ENCODE measurements at regions not wholly inside any gene's neighbourhood (a gene's known extent, or its start where the extent isn't known, plus 50 kb on each side); places are given as distances from the start of the nearest gene placed in this dataset.

DNA sequence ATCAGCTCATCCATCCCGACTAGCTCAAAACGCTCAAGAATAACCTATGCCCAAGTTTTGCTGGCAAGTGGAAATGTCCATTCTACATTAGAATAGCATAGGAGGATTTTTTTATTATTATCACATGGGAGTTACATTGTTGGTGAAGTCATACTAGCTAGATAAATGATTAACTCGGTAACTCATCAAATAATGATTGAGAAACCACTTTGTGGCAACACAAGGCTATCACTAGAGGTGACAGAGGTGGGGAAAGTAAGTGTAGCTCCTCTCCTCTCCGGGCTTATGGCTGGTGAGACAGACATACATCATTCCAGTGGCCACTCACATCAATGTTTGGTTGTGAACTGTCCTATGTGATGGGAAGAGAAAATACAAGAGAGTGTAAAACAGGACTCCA lies 161.6 kb downstream of the ZIC5 start:
- H3K27ac ChIP-seq (ENCODE audit: control insufficient read depth, insufficient read depth, low read length) = no peak overlapping the region
- H3K36me3 ChIP-seq (ENCODE audit: control insufficient read depth in 2 of 2, extremely low read depth in 1 of 2, insufficient read depth in 2 of 2, low read length in 2 of 2) = no peaks in the 10 kb centered on the region
- H3K27me3 ChIP-seq (ENCODE audit: control insufficient read depth, extremely low read depth, insufficient read depth, low read length) = no peaks in the 10 kb centered on the region
- FAIRE-seq (no peak), DNase-seq (ENCODE audit: low read depth, low spot score) (no peak)
- no peaks in the 10 kb centered on the region for H3K79me2 ChIP-seq (ENCODE audit: control insufficient read depth, insufficient read depth, low read length)
- no peak overlapping the region for H2AFZ ChIP-seq (ENCODE audit: control insufficient read depth, low read length)
- dilution Hi-C loops (cut with MboI; ENCODE audit: extremely low pct_ligation_motif_present, low sequenced_read_pairs) = no loop called here
- no peak overlapping the region for H3K4me3 ChIP-seq (ENCODE audit: control insufficient read depth in 2 of 3, extremely low read depth in 1 of 3, insufficient read depth in 2 of 3, low read depth in 1 of 3, low read length in 3 of 3)
- no peaks in the 10 kb centered on the region for H3K9me1 ChIP-seq (ENCODE audit: control insufficient read depth, extremely low read depth, insufficient read depth, low read length)
- no peak overlapping the region for H3K9ac ChIP-seq (ENCODE audit: control insufficient read depth, extremely low read depth, insufficient read depth, low read length)
- TF ChIP-seq, protein P1, sequence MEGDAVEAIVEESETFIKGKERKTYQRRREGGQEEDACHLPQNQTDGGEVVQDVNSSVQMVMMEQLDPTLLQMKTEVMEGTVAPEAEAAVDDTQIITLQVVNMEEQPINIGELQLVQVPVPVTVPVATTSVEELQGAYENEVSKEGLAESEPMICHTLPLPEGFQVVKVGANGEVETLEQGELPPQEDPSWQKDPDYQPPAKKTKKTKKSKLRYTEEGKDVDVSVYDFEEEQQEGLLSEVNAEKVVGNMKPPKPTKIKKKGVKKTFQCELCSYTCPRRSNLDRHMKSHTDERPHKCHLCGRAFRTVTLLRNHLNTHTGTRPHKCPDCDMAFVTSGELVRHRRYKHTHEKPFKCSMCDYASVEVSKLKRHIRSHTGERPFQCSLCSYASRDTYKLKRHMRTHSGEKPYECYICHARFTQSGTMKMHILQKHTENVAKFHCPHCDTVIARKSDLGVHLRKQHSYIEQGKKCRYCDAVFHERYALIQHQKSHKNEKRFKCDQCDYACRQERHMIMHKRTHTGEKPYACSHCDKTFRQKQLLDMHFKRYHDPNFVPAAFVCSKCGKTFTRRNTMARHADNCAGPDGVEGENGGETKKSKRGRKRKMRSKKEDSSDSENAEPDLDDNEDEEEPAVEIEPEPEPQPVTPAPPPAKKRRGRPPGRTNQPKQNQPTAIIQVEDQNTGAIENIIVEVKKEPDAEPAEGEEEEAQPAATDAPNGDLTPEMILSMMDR (optimal IDR thresholded peaks at IDR 0.05 in 1 of 3, IDR thresholded peaks at IDR 0.05 in 1 of 3, conservative IDR thresholded peaks at IDR 0.05 in 1 of 3; ENCODE audit: extremely low read depth in 1 of 3, insufficient read depth in 2 of 3, low read length in 3 of 3) = no peak
- no peak for TF ChIP-seq EZH2 (IDR thresholded peaks at IDR 0.05; ENCODE audit: low read length)
- H3K4me2 ChIP-seq (ENCODE audit: control insufficient read depth, extremely low read depth, insufficient read depth, low read depth, low read length) = no peak overlapping the region
- H3K4me1 ChIP-seq (ENCODE audit: control insufficient read depth, extremely low read depth, insufficient read depth, low read length) = no peaks in the 10 kb centered on the region
- no peaks in the 10 kb centered on the region for H3K9me3 ChIP-seq (ENCODE audit: control insufficient read depth, low read depth, low read length)
- H4K20me1 ChIP-seq (ENCODE audit: control insufficient read depth, extremely low read depth, insufficient read depth, low read length) = no peaks in the 10 kb centered on the region

DNA sequence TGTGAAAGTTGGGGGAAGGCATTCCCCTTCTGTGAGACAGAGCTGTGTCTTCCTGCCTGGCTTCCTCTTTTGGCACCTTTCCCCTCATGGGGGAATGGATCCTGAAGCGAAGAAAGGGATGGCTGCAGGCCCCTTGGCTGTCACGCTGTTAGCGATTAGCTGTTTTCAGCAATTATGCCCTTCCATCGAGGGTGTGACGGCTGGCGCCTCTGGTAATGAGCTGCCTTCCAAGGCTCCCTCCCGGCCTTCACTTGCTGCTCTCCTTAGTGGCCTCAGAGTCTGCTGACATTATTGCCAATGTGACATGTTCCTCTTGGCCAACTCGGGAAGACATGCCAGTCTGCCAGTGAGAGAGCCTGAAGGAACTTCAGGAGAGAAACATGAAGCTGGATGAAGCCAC lies 162.1 kb downstream of the ZIC5 start:
- H3K79me2 ChIP-seq (ENCODE audit: control insufficient read depth, insufficient read depth, low read length) = no peaks in the 10 kb centered on the region
- no peak for FAIRE-seq
- no peaks in the 10 kb centered on the region for H3K9me1 ChIP-seq (ENCODE audit: control insufficient read depth, extremely low read depth, insufficient read depth, low read length)
- no peaks in the 10 kb centered on the region for H3K27me3 ChIP-seq (ENCODE audit: control insufficient read depth, extremely low read depth, insufficient read depth, low read length)
- no peak overlapping the region for H3K9ac ChIP-seq (ENCODE audit: control insufficient read depth, extremely low read depth, insufficient read depth, low read length)
- no peaks in the 10 kb centered on the region for H3K36me3 ChIP-seq (ENCODE audit: control insufficient read depth in 2 of 2, extremely low read depth in 1 of 2, insufficient read depth in 2 of 2, low read length in 2 of 2)
- no peak overlapping the region for H3K4me3 ChIP-seq (ENCODE audit: control insufficient read depth in 2 of 3, extremely low read depth in 1 of 3, insufficient read depth in 2 of 3, low read depth in 1 of 3, low read length in 3 of 3)
- no peaks in the 10 kb centered on the region for H3K4me1 ChIP-seq (ENCODE audit: control insufficient read depth, extremely low read depth, insufficient read depth, low read length)
- DNase-seq (ENCODE audit: low read depth, low spot score) = no peak
- no peak overlapping the region for H2AFZ ChIP-seq (ENCODE audit: control insufficient read depth, low read length)
- dilution Hi-C loops (cut with MboI; ENCODE audit: extremely low pct_ligation_motif_present, low sequenced_read_pairs) = no loop called here
- no peaks in the 10 kb centered on the region for H4K20me1 ChIP-seq (ENCODE audit: control insufficient read depth, extremely low read depth, insufficient read depth, low read length)
- H3K4me2 ChIP-seq (ENCODE audit: control insufficient read depth, extremely low read depth, insufficient read depth, low read depth, low read length) = no peak overlapping the region
- no peak for TF ChIP-seq EZH2 (IDR thresholded peaks at IDR 0.05; ENCODE audit: low read length)
- H3K27ac ChIP-seq (ENCODE audit: control insufficient read depth, insufficient read depth, low read length) = no peak overlapping the region
- no peaks in the 10 kb centered on the region for H3K9me3 ChIP-seq (ENCODE audit: control insufficient read depth, low read depth, low read length)

DNA sequence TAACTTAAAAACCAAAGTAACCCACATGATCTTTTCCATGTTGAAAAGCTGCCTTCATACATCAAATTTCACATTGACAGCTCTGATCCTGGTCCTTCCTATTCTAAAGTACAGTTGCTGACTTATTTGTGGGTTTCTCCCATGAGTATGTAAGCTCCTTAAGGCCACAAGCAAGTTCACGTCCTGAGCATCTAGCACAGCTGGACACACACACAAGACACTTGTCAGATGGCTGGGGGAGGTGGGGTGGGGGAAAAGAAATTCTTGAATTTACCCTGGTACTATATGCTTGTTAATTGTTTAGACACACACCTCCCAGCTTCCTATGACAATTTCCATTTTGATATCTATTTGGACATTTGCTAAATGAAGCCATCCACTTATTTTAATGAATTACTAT lies 162.8 kb downstream of the ZIC5 start:
- FAIRE-seq = no peak
- no peaks in the 10 kb centered on the region for H3K9me1 ChIP-seq (ENCODE audit: control insufficient read depth, extremely low read depth, insufficient read depth, low read length)
- TF ChIP-seq, protein P1 (optimal IDR thresholded peaks at IDR 0.05 in 1 of 3, IDR thresholded peaks at IDR 0.05 in 1 of 3, conservative IDR thresholded peaks at IDR 0.05 in 1 of 3; ENCODE audit: extremely low read depth in 1 of 3, insufficient read depth in 2 of 3, low read length in 3 of 3) = no peak
- TF ChIP-seq EZH2 (IDR thresholded peaks at IDR 0.05; ENCODE audit: low read length) = no peak

More for the DNA sequence above, 162.8 kb downstream of the ZIC5 start:
- dilution Hi-C loops (cut with MboI; ENCODE audit: extremely low pct_ligation_motif_present, low sequenced_read_pairs) = no loop called here
- no peak overlapping the region for H3K4me2 ChIP-seq (ENCODE audit: control insufficient read depth, extremely low read depth, insufficient read depth, low read depth, low read length)
- H3K27ac ChIP-seq (ENCODE audit: control insufficient read depth, insufficient read depth, low read length) = no peak overlapping the region
- H3K79me2 ChIP-seq (ENCODE audit: control insufficient read depth, insufficient read depth, low read length) = no peaks in the 10 kb centered on the region
- no peaks in the 10 kb centered on the region for H3K4me1 ChIP-seq (ENCODE audit: control insufficient read depth, extremely low read depth, insufficient read depth, low read length)
- no peak overlapping the region for H3K4me3 ChIP-seq (ENCODE audit: control insufficient read depth in 2 of 3, extremely low read depth in 1 of 3, insufficient read depth in 2 of 3, low read depth in 1 of 3, low read length in 3 of 3)
- H3K9ac ChIP-seq (ENCODE audit: control insufficient read depth, extremely low read depth, insufficient read depth, low read length) = no peak overlapping the region
- no peak overlapping the region for H2AFZ ChIP-seq (ENCODE audit: control insufficient read depth, low read length)
- no peaks in the 10 kb centered on the region for H3K36me3 ChIP-seq (ENCODE audit: control insufficient read depth in 2 of 2, extremely low read depth in 1 of 2, insufficient read depth in 2 of 2, low read length in 2 of 2)
- DNase-seq (ENCODE audit: low read depth, low spot score) = no peak
- H4K20me1 ChIP-seq (ENCODE audit: control insufficient read depth, extremely low read depth, insufficient read depth, low read length) = no peaks in the 10 kb centered on the region
- H3K27me3 ChIP-seq (ENCODE audit: control insufficient read depth, extremely low read depth, insufficient read depth, low read length) = no peaks in the 10 kb centered on the region
- no peaks in the 10 kb centered on the region for H3K9me3 ChIP-seq (ENCODE audit: control insufficient read depth, low read depth, low read length)
